GM12873 (cell line): ENCODE measurements at regions not wholly inside any gene's neighbourhood (a gene's known extent, or its start where the extent isn't known, plus 50 kb on each side); places are given as distances from the start of the nearest gene placed in this dataset.

ENCODE experiments used
- CTCF ChIP-seq: IDR thresholded peaks from 2 replicates; pipeline ENCODE4 v1.5.1; 2012; ENCODE audit warnings: low read depth, mild to moderate bottlenecking, moderate library complexity, low read length, control low read depth; ENCODE audit not compliant: insufficient read depth; ENCODE audit errors: missing control alignments

GRCh38 chr18:56118422-56118821 lies 520.0 kb downstream of the TXNL1 start:
- no peak for TF ChIP-seq CTCF

- TF ChIP-seq CTCF, result no peak
These were observed 523.0 kb downstream of the TXNL1 start for GRCh38 chr18:56115071-56116015.

- TF ChIP-seq CTCF, result no peak
These were observed 525.0 kb upstream of the TCF4 start for GRCh38 chr18:56112984-56113383.

- no peak for TF ChIP-seq CTCF
These were observed 524.2 kb upstream of the TCF4 start for GRCh38 chr18:56112013-56112749.

- no peak for TF ChIP-seq CTCF
These were observed 521.8 kb upstream of the TCF4 start for GRCh38 chr18:56109757-56110156.

- TF ChIP-seq CTCF, result no peak
These were observed 520.7 kb upstream of the TCF4 start for GRCh38 chr18:56108478-56109367.
